HG03432 (cell line): ENCODE measurements at regions not wholly inside any gene's neighbourhood (a gene's known extent, or its start where the extent isn't known, plus 50 kb on each side); places are given as distances from the start of the nearest gene placed in this dataset.
A peak's percentile ranks its signal among the peaks of the same experiment; 100 is the strongest.

Source experiments
- ATAC-seq: cut with Tn5 transposase; IDR thresholded peaks from one replicate; pipeline ENCODE4 v1.9.1; 2021; ENCODE audit warnings: mild to moderate bottlenecking, moderate library complexity; ENCODE audit not compliant: unreplicated experiment

DNA sequence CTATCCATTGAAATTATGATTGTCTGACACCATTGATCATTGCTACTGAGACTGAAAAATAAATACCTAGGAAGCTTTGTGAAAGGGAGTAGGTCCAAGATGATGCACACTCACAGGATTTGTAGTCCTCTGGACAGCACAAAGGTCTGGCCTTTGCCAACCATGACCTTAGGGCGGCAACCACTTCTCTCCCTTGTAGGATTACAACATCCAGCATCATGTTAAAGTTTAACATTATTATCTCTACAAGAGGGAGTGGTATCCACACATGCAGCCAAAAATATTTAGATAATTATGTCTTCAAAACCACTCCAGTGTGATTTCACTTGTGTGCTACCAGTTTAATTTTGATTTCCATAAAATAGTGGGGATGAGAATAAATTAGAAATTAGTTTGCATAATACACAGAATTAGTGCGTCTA is 51.1 kb upstream of the NHSL1 start:
- ATAC-seq, result no peak

DNA sequence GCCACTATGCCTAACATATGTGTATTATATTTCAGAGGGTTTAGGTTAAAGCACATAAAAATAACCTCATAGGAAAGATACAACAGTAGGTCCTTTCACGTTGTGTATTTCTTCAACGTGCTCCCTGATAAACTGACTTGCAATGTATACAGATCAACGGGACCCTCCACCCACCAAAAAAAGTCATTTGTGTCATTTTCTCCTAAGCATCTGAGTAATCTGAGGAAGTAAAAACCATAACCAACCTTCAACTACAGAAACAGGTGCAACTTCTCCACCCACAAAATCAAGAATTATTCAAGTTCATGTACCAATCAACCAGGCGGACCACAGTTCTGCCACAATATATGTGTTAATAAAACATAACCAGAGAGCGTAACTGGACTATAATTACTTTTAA is 54.9 kb upstream of the NHSL1 start:
- no peak for ATAC-seq

DNA sequence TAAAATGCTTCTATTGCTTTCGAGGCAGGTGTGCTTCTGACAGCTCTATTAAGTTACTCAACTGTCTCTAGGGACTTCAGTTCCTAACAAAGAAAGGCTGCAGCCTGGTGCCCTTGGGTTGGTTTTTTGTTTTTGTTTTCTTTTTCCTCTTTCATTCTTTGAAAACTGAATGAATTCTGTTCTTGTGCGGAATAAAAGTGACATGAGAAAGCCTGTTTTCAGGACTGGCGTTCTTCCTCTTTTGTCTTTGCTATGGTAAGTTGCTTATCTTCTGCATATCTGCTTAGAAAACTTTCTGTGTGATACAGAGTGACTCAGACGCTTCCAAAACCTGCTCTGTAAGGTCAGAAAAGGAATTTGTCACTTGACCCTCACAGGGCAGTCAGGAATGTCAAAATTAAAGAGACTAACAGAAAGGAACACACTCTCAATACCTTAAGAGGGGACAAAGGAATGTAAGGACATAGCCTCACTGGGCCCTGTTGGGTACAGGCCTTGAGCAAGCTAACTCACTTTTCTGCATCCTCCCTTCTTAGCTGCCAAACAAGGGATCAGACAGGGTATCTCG is 56.2 kb upstream of the NHSL1 start:
- peak; percentile 70 for ATAC-seq

DNA sequence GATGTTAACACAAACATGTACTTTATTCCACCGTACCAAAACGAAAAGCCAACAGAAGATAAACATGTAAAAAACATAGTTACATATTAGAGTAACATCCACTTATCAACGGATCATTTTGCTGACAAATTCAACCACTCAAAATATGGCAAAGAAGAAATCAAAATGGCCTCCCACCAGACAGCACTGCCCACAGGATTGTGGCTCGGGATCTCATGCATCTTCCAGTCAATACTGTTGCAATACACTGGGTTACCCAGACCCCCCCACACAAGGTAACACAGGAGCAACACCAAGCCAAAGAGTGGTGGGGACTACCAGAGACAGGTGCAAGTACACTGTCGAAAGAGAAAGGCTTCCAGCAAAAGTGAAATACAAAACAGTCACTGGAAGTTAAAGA is 57.9 kb upstream of the NHSL1 start:
- no peak for ATAC-seq

DNA sequence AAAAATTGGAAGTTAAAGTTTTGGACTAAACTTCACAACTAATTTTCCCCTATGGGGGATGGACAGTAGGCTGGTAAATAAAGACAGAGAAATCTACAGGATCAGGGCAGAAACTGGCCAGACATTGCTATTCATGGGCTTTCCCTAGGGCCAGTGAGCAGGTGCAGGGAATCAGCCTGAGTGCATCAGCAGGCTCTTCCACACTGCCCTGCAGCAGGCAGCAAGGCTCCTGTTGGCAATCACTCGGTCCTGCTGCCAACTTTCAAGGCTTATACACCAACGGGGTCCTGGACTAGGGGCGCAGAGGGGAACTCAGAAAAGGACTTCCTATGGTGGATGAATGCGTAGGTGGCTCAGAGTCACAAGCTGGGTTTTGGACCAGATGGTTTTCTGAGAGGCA is 59.8 kb upstream of the NHSL1 start:
- ATAC-seq, result no peak

DNA sequence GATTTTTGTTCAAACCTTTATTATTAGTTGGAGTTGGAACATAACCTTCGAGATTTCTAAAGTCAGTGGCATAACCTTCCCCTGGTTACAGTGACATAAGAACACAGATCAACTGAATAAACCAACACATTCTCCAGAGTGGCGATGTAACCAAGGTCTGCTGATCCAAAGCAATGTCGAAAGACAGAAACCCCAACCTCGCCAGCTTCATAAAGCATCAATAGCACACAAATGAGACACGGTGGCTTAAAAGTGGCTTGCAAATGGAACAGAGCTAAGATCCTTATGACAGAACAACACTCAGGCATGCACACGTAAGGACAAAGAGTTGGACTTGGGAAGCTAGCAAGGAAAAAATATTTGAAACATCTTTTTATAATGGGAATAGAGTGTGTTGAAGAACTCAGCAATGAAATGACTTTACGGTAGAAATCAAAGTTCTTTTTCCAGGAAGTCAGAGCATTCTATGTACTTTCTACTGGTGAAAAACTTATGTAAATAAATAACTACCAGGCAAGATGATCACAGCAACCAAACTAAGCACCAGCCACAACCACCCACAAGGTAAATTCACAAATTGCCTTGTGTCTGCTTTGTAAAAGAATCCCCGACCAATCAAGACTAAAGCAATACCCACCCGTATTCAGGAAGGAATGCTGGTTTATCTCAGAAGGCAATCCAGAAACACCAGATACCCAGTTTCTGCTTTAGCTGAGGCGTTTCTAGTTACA is 61.0 kb upstream of the NHSL1 start:
- no peak for ATAC-seq

DNA sequence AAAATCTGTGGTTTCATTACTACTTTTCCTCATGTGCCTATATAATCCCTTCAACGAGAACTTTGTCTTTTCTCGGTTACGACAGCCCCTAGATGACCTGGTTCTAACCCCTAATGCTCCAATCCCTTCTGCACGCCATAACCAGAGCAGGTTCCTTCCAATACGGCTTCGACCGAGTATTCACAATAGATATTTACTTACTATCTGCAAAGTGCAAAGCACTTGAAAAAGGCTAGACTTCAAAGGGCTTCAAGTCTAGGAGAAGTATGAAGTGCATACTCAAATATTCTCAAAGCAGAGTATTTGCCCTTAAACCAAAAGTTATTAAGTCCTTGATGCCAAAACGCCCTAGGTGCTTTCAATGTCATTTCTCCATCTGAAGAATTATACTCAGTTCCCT is 63.4 kb upstream of the NHSL1 start:
- no peak for ATAC-seq

DNA sequence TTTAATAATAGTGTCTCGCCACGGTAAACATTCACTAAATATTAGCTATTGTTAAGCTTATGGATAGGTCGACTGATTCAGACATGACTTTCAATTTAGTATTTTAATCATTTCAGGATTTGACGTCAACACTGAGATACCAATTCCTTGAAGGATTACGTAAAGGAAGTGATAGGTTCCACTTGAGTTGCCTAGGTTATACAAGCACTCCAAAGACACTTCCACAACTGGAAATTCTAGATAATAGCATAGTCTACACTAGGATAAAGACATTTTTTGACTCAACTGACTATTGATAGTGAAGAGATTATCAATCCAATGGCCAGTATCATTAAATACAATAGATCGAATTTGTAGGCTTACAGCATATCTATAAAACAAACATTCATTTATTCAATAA is 63.9 kb upstream of the NHSL1 start:
- ATAC-seq, result no peak

DNA sequence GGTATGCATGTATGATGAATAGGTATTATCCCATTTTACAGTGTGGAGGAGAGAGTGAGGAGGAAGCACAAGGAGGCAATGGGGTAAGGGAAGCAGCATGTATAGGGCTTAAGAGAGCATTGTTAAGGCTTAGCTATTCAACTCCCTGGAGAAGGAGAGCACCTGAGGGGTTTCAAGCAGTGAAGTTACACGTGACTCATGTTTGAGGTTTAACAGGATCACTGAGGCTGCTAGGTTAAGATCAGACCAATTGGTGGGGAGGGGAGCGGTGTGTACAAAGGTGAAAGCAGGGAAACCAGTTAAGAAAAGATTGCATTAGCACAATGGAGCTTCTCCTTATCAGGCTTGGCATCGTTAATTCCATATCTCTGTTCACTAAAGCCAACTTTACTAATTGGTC is 64.4 kb upstream of the NHSL1 start:
- ATAC-seq, result no peak

DNA sequence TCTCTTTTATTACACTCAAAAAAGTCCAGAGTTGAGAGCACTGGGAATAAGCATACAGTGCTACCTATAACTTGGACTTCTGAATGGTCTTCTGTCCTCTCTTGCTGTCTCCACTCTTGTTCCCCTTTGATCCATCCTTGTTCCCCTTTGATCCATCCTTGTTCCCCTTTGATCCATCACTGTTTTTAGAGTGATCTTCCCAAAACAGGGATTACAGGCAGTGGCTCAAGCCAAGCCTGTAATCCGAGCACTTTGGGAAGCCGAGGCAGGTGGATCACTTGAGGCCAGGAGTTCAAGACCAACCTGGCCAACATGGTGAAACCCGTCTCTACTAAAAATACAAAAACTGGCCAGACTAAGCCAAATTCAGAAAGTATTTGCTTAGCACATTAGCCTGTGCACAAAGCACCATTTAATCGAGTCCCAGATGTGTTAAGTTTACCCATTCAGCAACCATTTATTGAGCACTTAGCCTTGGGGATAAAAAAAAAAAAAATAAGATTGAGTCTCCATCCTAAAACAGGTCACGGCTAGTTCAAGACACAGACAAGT is 65.0 kb upstream of the NHSL1 start:
- ATAC-seq, result no peak

DNA sequence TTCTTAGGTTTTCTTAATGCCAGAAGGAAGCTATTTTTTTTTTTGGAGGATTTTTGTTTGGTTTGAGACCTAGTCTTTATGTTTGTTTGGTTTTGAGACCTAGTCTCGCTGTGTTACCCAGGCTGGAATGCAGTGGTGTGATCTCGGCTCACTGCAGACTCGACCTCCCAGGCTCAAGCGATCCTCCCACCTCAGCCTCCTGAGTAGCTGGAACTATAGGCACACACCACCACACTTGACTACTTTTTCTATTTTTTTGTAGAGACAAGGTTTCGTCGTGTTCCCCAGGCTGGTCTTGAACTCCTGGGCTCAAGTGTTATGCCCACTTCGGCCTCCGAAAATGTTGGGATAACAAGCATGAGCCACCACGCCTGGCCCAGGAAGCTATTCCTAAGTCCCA is 67.8 kb upstream of the NHSL1 start:
- ATAC-seq, result no peak

DNA sequence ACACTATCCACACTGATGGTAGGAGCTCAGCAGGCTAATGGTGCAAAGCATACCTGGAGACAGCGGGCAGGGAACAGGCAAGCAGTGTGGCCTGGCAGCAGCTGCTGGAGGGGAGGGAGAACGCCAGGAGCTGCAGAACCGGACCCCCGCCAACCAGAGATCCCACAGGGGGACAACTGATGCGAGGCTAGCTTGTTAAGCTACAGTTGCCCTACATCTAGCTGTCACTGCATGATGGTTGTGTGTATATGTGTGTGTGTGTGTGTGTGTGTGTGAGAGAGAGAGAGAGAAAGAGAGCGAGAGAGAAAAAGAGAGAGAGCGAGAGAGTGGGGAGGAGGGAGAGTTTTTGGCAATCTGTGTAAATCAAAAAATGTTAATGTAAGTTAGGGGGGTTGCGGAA is 69.7 kb upstream of the NHSL1 start:
- no peak for ATAC-seq

DNA sequence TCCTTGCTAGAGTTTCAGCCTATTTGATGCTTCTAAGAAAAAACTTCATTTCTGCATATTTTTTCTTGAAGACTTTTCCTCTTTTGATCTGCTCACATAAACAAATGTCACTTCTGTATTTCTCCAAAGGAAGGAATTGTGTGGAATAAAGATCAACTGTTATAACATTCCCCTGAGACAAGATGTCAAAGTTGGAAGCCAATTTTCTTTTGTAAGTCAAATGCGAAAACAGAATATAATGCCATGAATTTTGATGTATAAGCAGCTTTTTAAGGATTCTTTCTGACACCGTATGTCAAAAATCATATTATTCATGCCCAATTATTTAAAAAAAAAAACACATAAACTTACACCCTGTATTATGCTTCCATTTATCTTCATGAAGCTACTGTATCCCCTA is 70.3 kb upstream of the NHSL1 start:
- no peak for ATAC-seq

DNA sequence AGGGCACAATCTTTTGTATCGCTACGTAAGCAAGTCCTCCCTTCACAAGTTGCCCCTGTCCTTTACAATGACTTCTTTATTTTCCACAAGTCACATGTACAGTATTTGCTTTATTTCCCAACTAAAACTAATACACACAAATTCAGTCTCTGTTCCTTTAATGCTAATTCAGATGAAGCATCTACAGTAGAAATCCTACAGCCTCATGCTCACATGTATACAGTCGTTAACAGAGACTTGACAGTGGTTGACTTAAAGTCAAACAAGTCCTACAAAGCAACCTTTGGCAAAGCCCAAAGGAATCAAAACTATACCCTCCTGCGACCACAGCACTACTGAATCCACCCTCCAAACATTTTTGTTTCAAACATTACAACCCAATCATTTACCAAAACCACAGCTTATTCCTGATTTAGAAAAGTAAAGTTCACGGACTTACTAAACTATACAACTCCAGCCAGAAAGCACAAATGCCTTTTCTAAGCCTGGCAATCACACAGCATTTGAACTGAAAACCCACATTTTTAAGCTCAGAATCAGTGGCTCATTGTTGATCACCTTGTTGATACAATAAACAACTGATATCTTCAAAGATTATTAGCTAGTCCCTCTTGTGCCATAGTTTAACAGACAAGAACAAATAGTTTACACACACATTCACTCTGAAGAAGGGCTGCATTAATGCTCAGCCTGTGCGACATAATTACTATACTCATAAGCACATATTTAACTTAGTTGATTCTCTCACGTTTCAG is 70.9 kb upstream of the NHSL1 start:
- no peak for ATAC-seq

DNA sequence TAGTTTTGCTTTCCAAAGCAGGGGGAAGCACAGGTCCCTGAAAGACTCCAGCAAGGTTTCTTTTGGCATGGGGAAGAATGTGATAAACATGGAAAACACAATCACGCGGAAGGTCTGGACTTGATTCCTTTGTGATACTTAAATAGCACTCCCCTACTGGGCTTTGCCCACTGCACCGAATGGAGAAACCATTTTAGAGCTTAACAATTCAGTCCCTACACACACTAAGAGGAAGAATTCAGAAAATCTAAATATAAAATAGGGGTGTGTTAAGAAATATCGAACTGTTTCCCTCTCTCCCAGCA is 71.4 kb upstream of the NHSL1 start:
- ATAC-seq, result no peak

DNA sequence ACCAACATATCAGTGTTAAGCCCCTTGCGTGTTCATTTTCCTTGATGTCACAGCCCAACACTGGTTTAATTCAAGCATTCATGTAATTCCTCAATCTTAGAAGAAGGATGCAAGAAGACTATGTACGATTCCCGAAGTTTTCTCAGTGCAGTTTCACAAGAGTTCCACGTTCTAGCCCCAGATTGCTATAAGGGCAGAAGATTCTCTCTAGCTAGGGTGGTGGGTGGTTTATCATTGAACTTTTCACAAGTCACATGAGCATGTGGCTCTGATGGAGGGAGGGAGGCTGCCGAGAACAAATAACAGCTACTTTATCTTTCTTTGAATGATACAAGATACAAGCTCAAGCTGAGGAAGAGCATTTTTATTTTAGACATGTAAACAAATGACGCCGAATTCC is 71.9 kb upstream of the NHSL1 start:
- ATAC-seq, result no peak

DNA sequence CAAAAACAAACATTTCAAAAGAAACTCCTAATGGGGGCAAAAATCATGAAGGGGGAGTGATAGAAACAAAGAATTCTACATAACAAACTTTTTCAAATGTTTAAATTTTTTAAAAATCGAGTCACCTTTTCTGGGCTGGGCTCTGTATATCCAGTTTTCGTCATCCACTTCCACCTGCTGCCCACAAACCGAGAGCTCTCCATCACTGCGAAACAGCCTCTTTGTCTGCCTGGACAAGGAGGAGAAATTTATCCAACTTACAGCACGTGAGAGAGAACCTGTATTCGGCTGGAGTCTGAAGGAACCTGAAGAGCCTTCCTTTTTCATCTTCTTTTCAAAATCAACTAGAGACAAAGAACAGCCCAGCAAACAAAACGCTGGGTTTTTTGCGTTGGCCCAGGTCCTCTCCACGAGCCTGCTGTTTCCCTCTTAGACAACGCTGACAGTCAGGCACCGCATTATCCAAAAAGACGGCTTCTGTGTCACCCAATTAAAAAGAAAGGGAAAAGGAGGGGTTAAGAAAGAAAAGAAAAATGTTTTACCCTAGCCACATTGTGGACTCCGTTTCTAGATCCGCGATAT is 72.4 kb upstream of the NHSL1 start:
- ATAC-seq, result no peak

DNA sequence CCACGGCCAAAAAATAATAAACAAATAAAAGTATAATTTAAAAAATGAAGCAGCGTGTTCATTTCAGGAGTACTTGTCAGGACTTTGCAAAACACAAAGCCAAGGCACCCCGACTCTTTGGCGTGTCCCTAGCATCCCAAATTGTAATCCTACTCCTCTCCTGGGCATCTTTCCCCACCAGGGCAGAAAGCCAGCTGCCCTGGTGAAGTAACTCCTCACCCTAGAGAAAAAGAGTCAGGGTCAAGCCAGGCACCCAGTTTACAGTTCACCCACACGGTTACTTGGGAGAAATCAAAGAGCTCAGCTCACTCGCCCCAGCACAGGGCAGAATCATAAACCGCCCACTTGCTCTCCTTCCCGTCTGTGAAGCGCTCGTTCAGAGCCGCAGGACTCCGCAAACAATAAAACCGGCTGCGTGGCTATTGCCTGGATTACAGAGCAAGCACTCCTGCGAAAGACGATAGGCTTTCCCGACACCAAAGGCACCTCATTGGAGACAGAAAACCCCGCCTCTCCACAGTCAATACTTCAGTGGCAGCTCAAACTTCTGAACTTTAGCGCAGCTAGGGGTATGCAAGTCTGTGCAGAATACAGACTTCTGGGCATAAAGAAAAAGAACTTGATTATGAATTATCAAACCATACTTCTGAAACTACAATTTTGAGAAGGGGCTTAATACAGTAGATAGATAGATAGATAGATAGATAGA is 73.0 kb upstream of the NHSL1 start:
- no peak for ATAC-seq

DNA sequence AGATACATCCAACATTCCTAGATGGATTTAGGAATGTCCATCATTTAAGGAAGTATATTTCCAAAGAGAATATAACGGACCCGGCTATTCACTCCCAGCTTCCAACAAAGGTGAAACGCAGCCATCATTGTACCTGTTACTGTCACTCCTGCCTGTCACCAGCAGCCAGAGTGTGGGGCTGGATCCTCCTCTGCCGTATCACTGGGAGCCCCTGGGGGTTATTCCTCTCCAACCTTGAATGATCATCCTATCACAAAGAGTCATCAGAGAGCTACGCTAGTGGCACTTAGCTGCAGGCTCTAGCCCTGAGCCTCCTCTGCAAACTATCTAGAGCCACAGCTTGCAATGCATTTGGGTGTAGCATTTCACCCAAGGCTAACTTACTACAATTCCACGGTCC is 73.6 kb upstream of the NHSL1 start:
- no peak for ATAC-seq

DNA sequence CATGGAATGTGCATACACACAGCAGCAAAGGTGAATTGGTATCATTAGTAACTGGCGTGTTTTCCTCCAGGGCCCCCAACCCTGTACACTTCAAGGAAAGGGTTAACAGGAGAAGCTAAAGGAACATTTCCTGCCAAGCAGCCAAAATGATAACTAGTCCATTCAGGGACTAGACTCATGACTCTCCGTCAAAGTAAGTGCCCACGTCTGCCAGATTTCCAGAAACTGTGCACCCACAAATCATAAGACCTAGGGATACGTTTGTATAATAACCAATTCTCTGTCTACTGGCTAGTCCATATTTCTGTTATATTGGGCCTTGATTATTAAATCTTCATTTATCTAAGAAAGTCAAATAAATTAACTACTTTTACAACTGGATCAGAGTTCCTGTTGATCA is 76.0 kb upstream of the NHSL1 start:
- ATAC-seq, result no peak

DNA sequence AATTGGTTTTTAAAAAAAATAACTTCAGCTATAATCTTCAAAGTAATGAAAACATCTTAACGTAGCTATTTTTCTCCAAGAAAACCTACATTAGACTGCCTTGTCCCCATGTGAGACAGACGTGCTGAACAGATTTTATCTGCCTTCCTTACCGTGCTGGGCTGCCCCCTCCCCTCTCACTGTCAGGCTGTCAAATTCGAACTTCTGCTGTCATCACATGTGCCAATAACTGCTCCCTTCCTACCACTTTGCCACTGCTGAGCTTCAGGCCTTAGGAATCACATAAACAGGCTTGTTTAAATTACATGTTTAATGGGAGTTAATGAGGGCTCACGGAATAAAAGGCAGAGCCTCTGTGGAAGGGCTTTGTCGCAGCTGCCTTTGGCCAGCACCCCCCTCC is 77.0 kb upstream of the NHSL1 start:
- no peak for ATAC-seq
